ENCODE measurements at regions not wholly inside any gene's neighbourhood (a gene's known extent, or its start where the extent isn't known, plus 50 kb on each side); places are given as distances from the start of the nearest gene placed in this dataset.

- no peak overlapping the region for H3K4me3 ChIP-seq (ENCODE audit: low read depth, low read length)
- TF ChIP-seq CTCF (IDR thresholded peaks at IDR 0.05; ENCODE audit: borderline replicate concordance, insufficient read depth, low read depth, low read length), result no peak
These were observed 223.7 kb downstream of the KCNRG start for GRCh38 chr13:50238922-50239321.

- H3K4me3 ChIP-seq (ENCODE audit: low read depth, low read length), result no peak overlapping the region
- no peak for TF ChIP-seq CTCF (IDR thresholded peaks at IDR 0.05; ENCODE audit: borderline replicate concordance, insufficient read depth, low read depth, low read length)
These were observed 226.2 kb downstream of the KCNRG start for GRCh38 chr13:50241479-50241878.

GRCh38 chr13:50243931-50244330, 228.7 kb downstream of the KCNRG start:
- TF ChIP-seq CTCF (IDR thresholded peaks at IDR 0.05; ENCODE audit: borderline replicate concordance, insufficient read depth, low read depth, low read length), result no peak
- no peak overlapping the region for H3K4me3 ChIP-seq (ENCODE audit: low read depth, low read length)

GRCh38 chr13:50244355-50244712, 229.1 kb downstream of the KCNRG start:
- no peak for TF ChIP-seq CTCF (IDR thresholded peaks at IDR 0.05; ENCODE audit: borderline replicate concordance, insufficient read depth, low read depth, low read length)
- no peak overlapping the region for H3K4me3 ChIP-seq (ENCODE audit: low read depth, low read length)

- TF ChIP-seq CTCF (IDR thresholded peaks at IDR 0.05; ENCODE audit: borderline replicate concordance, insufficient read depth, low read depth, low read length), result no peak
- H3K4me3 ChIP-seq (ENCODE audit: low read depth, low read length), result no peak overlapping the region
These were observed 229.7 kb downstream of the KCNRG start for GRCh38 chr13:50244713-50245574.

GRCh38 chr13:50247223-50247622, 232.0 kb downstream of the KCNRG start:
- H3K4me3 ChIP-seq (ENCODE audit: low read depth, low read length), result no peak overlapping the region
- TF ChIP-seq CTCF (IDR thresholded peaks at IDR 0.05; ENCODE audit: borderline replicate concordance, insufficient read depth, low read depth, low read length), result no peak

GRCh38 chr13:50248516-50249143, 233.4 kb downstream of the KCNRG start:
- no peak for TF ChIP-seq CTCF (IDR thresholded peaks at IDR 0.05; ENCODE audit: borderline replicate concordance, insufficient read depth, low read depth, low read length)
- H3K4me3 ChIP-seq (ENCODE audit: low read depth, low read length), result no peak overlapping the region
